ENCODE measurements at regions not wholly inside any gene's neighbourhood (a gene's known extent, or its start where the extent isn't known, plus 50 kb on each side); places are given as distances from the start of the nearest gene placed in this dataset.

GRCh38 chr2:187264612-187265011 lies 183.4 kb downstream of the CALCRL start:
- no peak for DNase-seq (ENCODE audit: low spot score, unreplicated experiment)
- Mint-ChIP-seq H3K27me3 (no peaks in the 10 kb centered on the region), H3K27ac (no peak overlapping the region), H3K36me3 (ENCODE audit: insufficient read depth) (no peaks in the 10 kb centered on the region), H3K4me1 (ENCODE audit: low read depth) (peaks cover 4% of the 10 kb centered on the region), H3K4me3 (ENCODE audit: low read depth) (no peak overlapping the region), H3K9me3 (ENCODE audit: low read depth) (no peaks in the 10 kb centered on the region)
- TF ChIP-seq CTCF (IDR thresholded peaks at IDR 0.05; ENCODE audit: unreplicated experiment) = no peak

- H3K9me3 Mint-ChIP-seq (ENCODE audit: low read depth) = no peaks in the 10 kb centered on the region
- no peaks in the 10 kb centered on the region for H3K27me3 Mint-ChIP-seq
- H3K27ac Mint-ChIP-seq = no peak overlapping the region
- no peaks in the 10 kb centered on the region for H3K36me3 Mint-ChIP-seq (ENCODE audit: insufficient read depth)
- no peak overlapping the region for H3K4me3 Mint-ChIP-seq (ENCODE audit: low read depth)
- TF ChIP-seq CTCF (IDR thresholded peaks at IDR 0.05; ENCODE audit: unreplicated experiment) = no peak
- H3K4me1 Mint-ChIP-seq (ENCODE audit: low read depth) = peaks cover 4% of the 10 kb centered on the region
- no peak for DNase-seq (ENCODE audit: low spot score, unreplicated experiment)
Observed at GRCh38 chr2:187263675-187264560, 184.1 kb downstream of the CALCRL start.

- no peaks in the 10 kb centered on the region for H3K9me3 Mint-ChIP-seq (ENCODE audit: low read depth)
- H3K36me3 Mint-ChIP-seq (ENCODE audit: insufficient read depth) = no peaks in the 10 kb centered on the region
- H3K4me3 Mint-ChIP-seq (ENCODE audit: low read depth) = no peak overlapping the region
- no peak for DNase-seq (ENCODE audit: low spot score, unreplicated experiment)
- TF ChIP-seq CTCF (IDR thresholded peaks at IDR 0.05; ENCODE audit: unreplicated experiment) = no peak
- H3K27me3 Mint-ChIP-seq = no peaks in the 10 kb centered on the region
- peaks cover 4% of the 10 kb centered on the region for H3K4me1 Mint-ChIP-seq (ENCODE audit: low read depth)
- no peak overlapping the region for H3K27ac Mint-ChIP-seq
Observed at GRCh38 chr2:187261705-187262104, 186.3 kb downstream of the CALCRL start.

- TF ChIP-seq CTCF (IDR thresholded peaks at IDR 0.05; ENCODE audit: unreplicated experiment) = no peak
- DNase-seq (ENCODE audit: low spot score, unreplicated experiment) = no peak
- H3K27me3 Mint-ChIP-seq = no peaks in the 10 kb centered on the region
- H3K4me3 Mint-ChIP-seq (ENCODE audit: low read depth) = no peak overlapping the region
- H3K36me3 Mint-ChIP-seq (ENCODE audit: insufficient read depth) = no peaks in the 10 kb centered on the region
- peaks cover 3% of the 10 kb centered on the region for H3K4me1 Mint-ChIP-seq (ENCODE audit: low read depth)
- no peak overlapping the region for H3K27ac Mint-ChIP-seq
- H3K9me3 Mint-ChIP-seq (ENCODE audit: low read depth) = no peaks in the 10 kb centered on the region
Observed at GRCh38 chr2:187252063-187252462, 196.0 kb downstream of the CALCRL start.

- DNase-seq (ENCODE audit: low spot score, unreplicated experiment) = no peak
- Mint-ChIP-seq H3K9me3 (ENCODE audit: low read depth) (no peaks in the 10 kb centered on the region), H3K4me1 (ENCODE audit: low read depth) (peaks cover 3% of the 10 kb centered on the region), H3K36me3 (ENCODE audit: insufficient read depth) (no peaks in the 10 kb centered on the region), H3K27me3 (no peaks in the 10 kb centered on the region), H3K4me3 (ENCODE audit: low read depth) (no peak overlapping the region), H3K27ac (no peak overlapping the region)
- no peak for TF ChIP-seq CTCF (IDR thresholded peaks at IDR 0.05; ENCODE audit: unreplicated experiment)
Observed at GRCh38 chr2:187250137-187250536, 197.9 kb downstream of the CALCRL start.
